ENCODE measurements at regions not wholly inside any gene's neighbourhood (a gene's known extent, or its start where the extent isn't known, plus 50 kb on each side); places are given as distances from the start of the nearest gene placed in this dataset.

DNA sequence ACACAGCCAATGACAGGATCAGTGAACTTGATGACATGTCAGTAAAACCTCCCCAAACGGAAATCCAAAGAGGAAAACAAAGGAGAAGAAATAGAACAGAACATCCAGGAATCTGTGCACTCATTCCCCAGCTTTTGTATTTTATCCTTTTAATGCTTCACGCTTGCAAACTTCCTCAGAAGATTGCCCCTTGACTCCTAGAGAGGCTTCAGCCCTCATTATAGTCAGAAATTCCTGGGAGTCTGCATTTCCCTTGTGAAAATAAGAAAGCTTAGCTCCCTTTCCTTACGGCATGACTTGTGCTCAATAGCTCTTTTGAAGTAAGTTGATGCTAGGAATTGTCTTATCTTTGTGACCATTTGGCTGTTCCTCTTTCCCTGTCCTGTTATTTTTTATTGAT lies 313.6 kb upstream of the OPRM1 start:
- Histone ChIP-seq H3K4me3 (ENCODE audit: control extremely low read depth in 1 of 5, extremely low read depth in 1 of 5, insufficient read depth in 1 of 5, low read depth in 2 of 5, low read length in 4 of 5) (no peak overlapping the region), H2AFZ (ENCODE audit: insufficient read depth, low read depth, low read length, poor library complexity, severe bottlenecking) (no peak overlapping the region), H4K20me1 (ENCODE audit: control insufficient read depth, insufficient read depth, low read length, poor library complexity, severe bottlenecking) (no peaks in the 10 kb centered on the region), H3K4me1 (ENCODE audit: control insufficient read depth in 2 of 2, insufficient read depth in 2 of 2, low read length in 2 of 2) (no peaks in the 10 kb centered on the region), H3K27me3 (replicated peaks in 1 of 4; ENCODE audit: control extremely low read depth in 1 of 4, control insufficient read depth in 3 of 4, insufficient read depth in 4 of 4, low read length in 3 of 4) (no peaks in the 10 kb centered on the region), H3K36me3 (replicated peaks in 1 of 2; ENCODE audit: control extremely low read depth in 1 of 2, control insufficient read depth in 1 of 2, extremely low read depth in 1 of 2, insufficient read depth in 2 of 2, low read length in 1 of 2) (no peaks in the 10 kb centered on the region), H3K79me2 (ENCODE audit: control insufficient read depth, insufficient read depth, low read length) (no peaks in the 10 kb centered on the region), H3K9ac (ENCODE audit: low read length) (no peak overlapping the region), H3K27ac (ENCODE audit: low read length in 2 of 2) (no peak overlapping the region), H3K4me2 (replicated peaks; ENCODE audit: low read depth, low read length, poor library complexity, severe bottlenecking) (no peak overlapping the region), H3K9me3 (ENCODE audit: control extremely low read depth in 1 of 3, control insufficient read depth in 2 of 3, insufficient read depth in 1 of 3, low read length in 2 of 3) (no peaks in the 10 kb centered on the region)
- POLR2A ChIA-PET = no interaction called here
- TF ChIP-seq, protein P1, sequence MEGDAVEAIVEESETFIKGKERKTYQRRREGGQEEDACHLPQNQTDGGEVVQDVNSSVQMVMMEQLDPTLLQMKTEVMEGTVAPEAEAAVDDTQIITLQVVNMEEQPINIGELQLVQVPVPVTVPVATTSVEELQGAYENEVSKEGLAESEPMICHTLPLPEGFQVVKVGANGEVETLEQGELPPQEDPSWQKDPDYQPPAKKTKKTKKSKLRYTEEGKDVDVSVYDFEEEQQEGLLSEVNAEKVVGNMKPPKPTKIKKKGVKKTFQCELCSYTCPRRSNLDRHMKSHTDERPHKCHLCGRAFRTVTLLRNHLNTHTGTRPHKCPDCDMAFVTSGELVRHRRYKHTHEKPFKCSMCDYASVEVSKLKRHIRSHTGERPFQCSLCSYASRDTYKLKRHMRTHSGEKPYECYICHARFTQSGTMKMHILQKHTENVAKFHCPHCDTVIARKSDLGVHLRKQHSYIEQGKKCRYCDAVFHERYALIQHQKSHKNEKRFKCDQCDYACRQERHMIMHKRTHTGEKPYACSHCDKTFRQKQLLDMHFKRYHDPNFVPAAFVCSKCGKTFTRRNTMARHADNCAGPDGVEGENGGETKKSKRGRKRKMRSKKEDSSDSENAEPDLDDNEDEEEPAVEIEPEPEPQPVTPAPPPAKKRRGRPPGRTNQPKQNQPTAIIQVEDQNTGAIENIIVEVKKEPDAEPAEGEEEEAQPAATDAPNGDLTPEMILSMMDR (IDR thresholded peaks at IDR 0.05) = no peak
- no peak for TF ChIP-seq EZH2 (IDR thresholded peaks at IDR 0.05; ENCODE audit: borderline replicate concordance, insufficient read depth, low read depth, low read length, poor library complexity, severe bottlenecking)
- Mint-ChIP-seq H3K4me1 (no peaks in the 10 kb centered on the region), H3K27me3 (no peaks in the 10 kb centered on the region), H3K9me3 (ENCODE audit: insufficient read depth) (no peaks in the 10 kb centered on the region), H3K4me3 (no peak overlapping the region), H3K27ac (no peak overlapping the region)
- no peak for ATAC-seq (ENCODE audit: low read depth)
- intact Hi-C loops (cut with micrococcal nuclease) = no loop called here
- CTCF ChIA-PET = no interaction called here
- WGBS (ENCODE audit: insufficient coverage) = 25% methylated on average over 1 of the region's 3 CpGs
- no peak for DNase-seq

DNA sequence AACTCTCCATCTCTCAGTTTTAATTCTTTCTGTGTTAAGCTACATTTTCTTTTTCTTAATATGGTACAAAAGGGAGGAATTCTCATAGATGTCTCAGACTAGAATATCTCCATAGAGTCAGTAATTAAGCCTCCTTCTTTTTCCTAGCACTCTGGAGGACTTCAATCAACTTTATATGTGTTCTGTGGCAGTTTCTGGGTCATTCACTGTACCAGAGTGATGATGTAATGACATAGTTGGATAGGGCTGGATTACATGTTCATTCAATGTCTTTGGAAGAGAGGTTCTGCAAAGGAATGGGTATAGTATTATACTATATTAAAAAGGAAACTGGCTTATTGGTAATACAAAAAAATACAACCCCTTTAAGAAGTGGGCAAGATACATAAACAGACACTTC lies 318.3 kb upstream of the OPRM1 start:
- Histone ChIP-seq H3K9me3 (ENCODE audit: control extremely low read depth in 1 of 3, control insufficient read depth in 2 of 3, insufficient read depth in 1 of 3, low read length in 2 of 3) (no peaks in the 10 kb centered on the region), H2AFZ (ENCODE audit: insufficient read depth, low read depth, low read length, poor library complexity, severe bottlenecking) (no peak overlapping the region), H3K4me1 (ENCODE audit: control insufficient read depth in 2 of 2, insufficient read depth in 2 of 2, low read length in 2 of 2) (no peaks in the 10 kb centered on the region), H3K4me2 (replicated peaks; ENCODE audit: low read depth, low read length, poor library complexity, severe bottlenecking) (no peak overlapping the region), H3K27ac (ENCODE audit: low read length in 2 of 2) (no peak overlapping the region), H3K4me3 (ENCODE audit: control extremely low read depth in 1 of 5, extremely low read depth in 1 of 5, insufficient read depth in 1 of 5, low read depth in 2 of 5, low read length in 4 of 5) (no peak overlapping the region), H3K36me3 (replicated peaks in 1 of 2; ENCODE audit: control extremely low read depth in 1 of 2, control insufficient read depth in 1 of 2, extremely low read depth in 1 of 2, insufficient read depth in 2 of 2, low read length in 1 of 2) (no peaks in the 10 kb centered on the region), H4K20me1 (ENCODE audit: control insufficient read depth, insufficient read depth, low read length, poor library complexity, severe bottlenecking) (no peaks in the 10 kb centered on the region), H3K79me2 (ENCODE audit: control insufficient read depth, insufficient read depth, low read length) (no peaks in the 10 kb centered on the region), H3K27me3 (replicated peaks in 1 of 4; ENCODE audit: control extremely low read depth in 1 of 4, control insufficient read depth in 3 of 4, insufficient read depth in 4 of 4, low read length in 3 of 4) (no peaks in the 10 kb centered on the region), H3K9ac (ENCODE audit: low read length) (no peak overlapping the region)
- no peak for ATAC-seq (ENCODE audit: low read depth)
- H3K4me3 Mint-ChIP-seq = no peak overlapping the region
- no peaks in the 10 kb centered on the region for H3K27me3 Mint-ChIP-seq
- intact Hi-C loops (cut with micrococcal nuclease) = no loop called here
- POLR2A ChIA-PET = no interaction called here
- no peaks in the 10 kb centered on the region for H3K9me3 Mint-ChIP-seq (ENCODE audit: insufficient read depth)
- TF ChIP-seq, protein P1 (IDR thresholded peaks at IDR 0.05) = no peak
- no peak for TF ChIP-seq EZH2 (IDR thresholded peaks at IDR 0.05; ENCODE audit: borderline replicate concordance, insufficient read depth, low read depth, low read length, poor library complexity, severe bottlenecking)
- DNase-seq = no peak
- H3K4me1 Mint-ChIP-seq = no peaks in the 10 kb centered on the region
- no peak overlapping the region for H3K27ac Mint-ChIP-seq
- CTCF ChIA-PET = no interaction called here
